SK-N-SH treated with all-trans-retinoic acid at 6 μM for 48 hours (cell line): ENCODE measurements at regions not wholly inside any gene's neighbourhood (a gene's known extent, or its start where the extent isn't known, plus 50 kb on each side); places are given as distances from the start of the nearest gene placed in this dataset.

Experiments
- ARNTL ChIP-seq: fragments of 450-650 bp; formaldehyde crosslinking; IDR thresholded peaks from 2 replicates; pipeline ENCODE4 v1.5.0; 2020; ENCODE audit warnings: low read depth, mild to moderate bottlenecking, moderate library complexity, borderline replicate concordance
- CREB5 ChIP-seq: fragments of 250-450 bp; sonication (Bioruptor Pico); IDR thresholded peaks from 2 replicates; pipeline ENCODE4 v1.5.1; 2020; ENCODE audit warnings: low read depth, mild to moderate bottlenecking, moderate library complexity
- ESRRG ChIP-seq: fragments of 250-450 bp; sonication (Bioruptor Pico); IDR thresholded peaks from 2 replicates; pipeline ENCODE4 v1.6.1; 2021; ENCODE audit warnings: mild to moderate bottlenecking
- ISL1 ChIP-seq: fragments of 250-450 bp; sonication (Bioruptor Pico); IDR thresholded peaks from 2 replicates; pipeline ENCODE4 v2.1.2; 2022; ENCODE audit warnings: mild to moderate bottlenecking, moderate library complexity
- OSR1 ChIP-seq: fragments of 250-450 bp; sonication (Bioruptor Pico); IDR thresholded peaks from 2 replicates; pipeline ENCODE4 v1.8.0; 2022; ENCODE audit warnings: moderate library complexity, mild to moderate bottlenecking, inconsistent platforms
- PATZ1 ChIP-seq: fragments of 250-450 bp; sonication (Bioruptor Pico); IDR thresholded peaks from 2 replicates; pipeline ENCODE4 v1.8.0; 2020; ENCODE audit warnings: mild to moderate bottlenecking, moderate library complexity, borderline replicate concordance
- POU6F1 ChIP-seq: fragments of 250-450 bp; sonication (Bioruptor Pico); IDR thresholded peaks from 2 replicates; pipeline ENCODE4 v1.8.0; 2021; ENCODE audit warnings: low read depth, mild to moderate bottlenecking, moderate library complexity, borderline replicate concordance
- TOX ChIP-seq: fragments of 250-450 bp; sonication (Bioruptor Pico); IDR thresholded peaks from 2 replicates; pipeline ENCODE4 v1.8.0; 2021; ENCODE audit warnings: mild to moderate bottlenecking, moderate library complexity, borderline replicate concordance
- ZC3H10 ChIP-seq: fragments of 250-450 bp; sonication (Bioruptor Pico); IDR thresholded peaks from 2 replicates; pipeline ENCODE4 v1.5.1; 2021; ENCODE audit warnings: mild to moderate bottlenecking, moderate library complexity
- ZFP30 ChIP-seq: fragments of 450-650 bp; formaldehyde crosslinking; IDR thresholded peaks from 2 replicates; pipeline ENCODE4 v1.5.0; 2022; ENCODE audit warnings: mild to moderate bottlenecking, moderate library complexity

GRCh38 chr10:29136411-29136810, 152.5 kb upstream of the LYZL1 start:
- TF ChIP-seq ZFP30 (no peak), TOX (CRISPR knock-in tag) (no peak), ZC3H10 (no peak), PATZ1 (CRISPR knock-in tag) (no peak), ARNTL (CRISPR knock-in tag) (no peak), CREB5 (CRISPR knock-in tag) (no peak), OSR1 (CRISPR knock-in tag) (no peak), POU6F1 (CRISPR knock-in tag) (no peak), ISL1 (CRISPR knock-in tag) (no peak), ESRRG (CRISPR knock-in tag) (no peak)
